Heart left ventricle (tissue), 13 donors: ENCODE measurements at regions not wholly inside any gene's neighbourhood (a gene's known extent, or its start where the extent isn't known, plus 50 kb on each side); places are given as distances from the start of the nearest gene placed in this dataset.

Source experiments
- CTCF ChIP-seq, 12 donors: fragments of 200-600 bp; sonication (generic) in 4 of 12; IDR thresholded peaks; one replicate each; pipeline versions ENCODE4 v1.5.0 to v1.8.0; 2018 to 2022; ENCODE audit warnings: antibody characterized with exemption in 12 of 12, mild to moderate bottlenecking in 5 of 12
- POLR2A ChIP-seq, 2 donors: fragments of 450-650 bp; IDR thresholded peaks; one replicate each; pipeline ENCODE4 v1.6.1; 2017; ENCODE audit warnings: antibody characterized with exemption in 2 of 2, mild to moderate bottlenecking in 2 of 2, moderate library complexity in 2 of 2
- donor health status: ischemic (EF 13 %, LVEDD 7.1; RV severe dilation, severe dysfunction).
- donor health status: DM: no; HTN: yes; CAD: no.
- donor health status: DM: no; HTN: no; CAD: no.
- donor health status: ischemic (EF 25% LVEDD 6.9; RV normal size, moderate dysfunction).
- donor health status: ischemic (EF 25% LVEDD 5.7; RV mildly dilated, moderate dysfunction).
- donor health status: ischemic (EF 35%, LVEDD 5.7; RV mildly dilated, moderate dysfunction).
- donor health status: nonischemic (EF 11% LVEDD 7.7; RV severe dilation, severe dysfunction).
- donor health status: DM: yes; HTN: yes; CAD: no.
- donor health status: PGD.
- donor health status: ischemic (EF 29% LVEDD 5.4; RV normal size, mild dysfunction).
- donor health status: nonischemic (EF 23%, LVEDD 6.1; RV moderate dilation, normal function).

GRCh38 chr13:91126806-91127205 is 220.7 kb upstream of the MIR17HG start:
- TF ChIP-seq POLR2A (IDR thresholded peaks at IDR 0.05) (no peak), CTCF (IDR thresholded peaks at IDR 0.05) (no peak)
